PFSK-1 (cell line): ENCODE measurements at regions not wholly inside any gene's neighbourhood (a gene's known extent, or its start where the extent isn't known, plus 50 kb on each side); places are given as distances from the start of the nearest gene placed in this dataset.

Experiments
- FOXP2 ChIP-seq: optimal IDR thresholded peaks from 2 replicates; pipeline ENCODE3; 2011; ENCODE audit warnings: borderline replicate concordance, control low read depth, inconsistent platforms; ENCODE audit not compliant: insufficient read depth; ENCODE audit errors: extremely low read length, extremely low read depth
- POLR2AphosphoS5 ChIP-seq: IDR thresholded peaks from 2 replicates; pipeline ENCODE4 v1.6.1; 2012; ENCODE audit warnings: low read depth, mild to moderate bottlenecking, control low read depth, low read length, moderate library complexity
- REST ChIP-seq, 2 experiments: IDR thresholded peaks; 2 replicates each; pipeline versions ENCODE4 v1.6.1 to v1.8.0; 2011 to 2012; ENCODE audit warnings: low read depth in 2 of 2, low read length in 2 of 2, control low read depth in 1 of 2, inconsistent platforms in 1 of 2, mild to moderate bottlenecking in 1 of 2, moderate library complexity in 1 of 2; ENCODE audit not compliant: insufficient read depth in 1 of 2
- SIN3A ChIP-seq: IDR thresholded peaks from 2 replicates; pipeline ENCODE4 v1.6.1; 2012; ENCODE audit warnings: mild to moderate bottlenecking, low read length, moderate library complexity, borderline replicate concordance; ENCODE audit not compliant: insufficient read depth
- TAF1 ChIP-seq: IDR thresholded peaks from 2 replicates; pipeline ENCODE4 v1.6.1; 2012; ENCODE audit warnings: low read length, control low read depth, borderline replicate concordance; ENCODE audit not compliant: insufficient read depth

GRCh38 chr5:2549900-2550299 is 201.6 kb downstream of the IRX2 start:
- no peak for TF ChIP-seq POLR2AphosphoS5
- no peak for TF ChIP-seq FOXP2
- TF ChIP-seq TAF1: no peak
- TF ChIP-seq REST (IDR thresholded peaks at IDR 0.05; ENCODE audit: insufficient read depth in 1 of 2, low read depth in 2 of 2, low read length in 2 of 2): no peak
- no peak for TF ChIP-seq SIN3A

- TF ChIP-seq POLR2AphosphoS5: no peak
- TF ChIP-seq TAF1: no peak
- TF ChIP-seq REST (IDR thresholded peaks at IDR 0.05; ENCODE audit: insufficient read depth in 1 of 2, low read depth in 2 of 2, low read length in 2 of 2): no peak
- no peak for TF ChIP-seq FOXP2
- TF ChIP-seq SIN3A: no peak
Observed at GRCh38 chr5:2549354-2549753, 202.1 kb downstream of the IRX2 start.

GRCh38 chr5:2546938-2547337 is 204.5 kb downstream of the IRX2 start:
- TF ChIP-seq FOXP2 (no peak), POLR2AphosphoS5 (no peak), TAF1 (no peak), REST (IDR thresholded peaks at IDR 0.05; ENCODE audit: insufficient read depth in 1 of 2, low read depth in 2 of 2, low read length in 2 of 2) (no peak), SIN3A (no peak)

- no peak for TF ChIP-seq SIN3A
- no peak for TF ChIP-seq TAF1
- no peak for TF ChIP-seq FOXP2
- TF ChIP-seq REST (IDR thresholded peaks at IDR 0.05; ENCODE audit: insufficient read depth in 1 of 2, low read depth in 2 of 2, low read length in 2 of 2): no peak
- TF ChIP-seq POLR2AphosphoS5: no peak
Observed at GRCh38 chr5:2544003-2544402, 207.5 kb downstream of the IRX2 start.

- no peak for TF ChIP-seq TAF1
Observed at GRCh38 chr5:2542821-2543220, 208.7 kb downstream of the IRX2 start.
